ENCODE measurements at regions not wholly inside any gene's neighbourhood (a gene's known extent, or its start where the extent isn't known, plus 50 kb on each side); places are given as distances from the start of the nearest gene placed in this dataset.

DNA sequence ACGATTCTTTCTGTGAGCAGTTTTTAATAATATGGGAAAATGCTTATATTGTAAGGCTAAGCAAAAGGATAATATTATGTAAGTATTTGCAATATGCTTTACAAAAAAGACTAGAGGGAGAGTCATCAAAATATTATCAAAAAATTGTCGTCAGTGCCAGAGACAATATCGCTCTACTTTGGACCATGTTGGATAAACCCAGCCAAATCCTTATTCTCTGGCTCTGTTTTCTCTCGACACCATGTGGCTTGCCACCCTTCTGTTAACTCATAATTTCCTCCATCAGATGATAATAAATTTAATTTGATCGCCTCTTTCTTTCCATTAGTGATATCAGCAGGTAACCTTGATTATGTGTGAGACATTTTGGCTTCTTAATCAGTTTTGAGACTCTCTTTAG, 129.9 kb downstream of the CDC42EP3 start:
- TF ChIP-seq POLR2AphosphoS5 (IDR thresholded peaks at IDR 0.05; ENCODE audit: borderline replicate concordance, low read depth, low read length) (no peak), EZH2 (IDR thresholded peaks at IDR 0.05) (no peak), FOXP2 (optimal IDR thresholded peaks at IDR 0.05; ENCODE audit: control extremely low read depth, extremely low read length, insufficient read depth) (no peak)

Data from SK-N-MC (cell line).